ENCODE measurements at regions not wholly inside any gene's neighbourhood (a gene's known extent, or its start where the extent isn't known, plus 50 kb on each side); places are given as distances from the start of the nearest gene placed in this dataset.
"Not testable (repeated sequence)": the region's sequence is repeated elsewhere in the genome, so short reads cannot be mapped to it uniquely, and the experiment has no call there.

- DNase-seq, result not testable (repeated sequence)
Observed at GRCh38 chr3:80709597-80710322, 942.0 kb upstream of the ROBO1 start.

DNA sequence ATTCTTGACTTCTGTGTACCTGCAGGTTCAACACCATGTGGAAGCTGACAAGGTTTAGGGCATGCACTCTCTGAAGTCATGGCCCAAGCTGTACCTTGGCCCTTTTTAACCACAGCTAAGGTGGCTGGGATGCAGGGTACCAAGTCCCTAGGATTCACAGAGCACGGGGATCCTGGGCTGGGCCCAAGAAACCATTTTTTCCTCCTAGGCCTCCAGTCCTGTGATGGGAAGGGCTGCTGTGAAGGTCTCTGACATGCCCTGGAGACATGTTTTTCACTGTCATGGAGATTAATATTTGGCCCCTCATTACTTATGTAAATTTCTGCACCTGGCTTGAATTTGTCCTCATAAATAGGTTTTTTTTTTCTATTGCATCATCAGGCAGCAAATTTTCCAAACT is 937.5 kb upstream of the ROBO1 start:
- DNase-seq, result no peak

DNA sequence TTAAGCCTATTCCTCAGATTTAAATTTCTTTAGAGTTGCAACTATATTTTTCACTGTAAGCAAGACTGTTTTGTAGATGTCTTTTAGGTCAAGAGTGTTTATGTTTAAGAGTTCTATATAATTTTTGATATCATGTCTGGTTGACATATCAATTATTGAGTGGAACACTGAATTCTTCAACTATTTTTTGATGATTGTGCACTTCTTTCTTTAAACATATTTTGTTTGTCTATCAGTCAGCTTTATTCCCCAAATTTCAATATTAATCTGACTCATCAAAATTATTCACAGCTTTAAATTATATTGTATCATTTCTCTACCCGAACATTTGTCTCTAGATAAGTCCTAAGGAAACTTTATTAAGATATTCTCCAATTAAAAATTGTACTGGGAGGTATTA is 933.6 kb upstream of the ROBO1 start:
- no peak for DNase-seq

DNA sequence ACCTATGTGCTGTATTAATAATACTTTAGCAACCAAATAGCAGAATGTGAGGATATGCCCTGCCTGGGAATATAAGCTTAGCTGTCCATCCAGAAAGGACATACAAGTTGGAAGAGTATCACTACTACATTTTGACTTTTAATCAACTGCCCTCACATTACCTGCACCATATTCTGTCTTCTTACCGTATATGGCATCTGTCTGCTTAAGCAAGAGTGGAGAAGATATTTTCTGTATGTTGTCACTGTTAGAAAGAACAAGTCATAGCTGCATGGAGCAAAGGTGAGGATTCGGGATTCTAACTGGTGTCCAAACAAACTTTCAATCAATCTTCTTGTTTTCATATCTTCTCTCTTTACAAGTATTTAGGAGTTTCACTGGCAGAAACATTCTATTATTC is 929.5 kb upstream of the ROBO1 start:
- DNase-seq, result no peak

- DNase-seq, result no peak
Observed at GRCh38 chr3:80696280-80696679, 928.5 kb upstream of the ROBO1 start.

GRCh38 chr3:80688814-80689213 is 921.0 kb upstream of the ROBO1 start:
- DNase-seq, result no peak

DNA sequence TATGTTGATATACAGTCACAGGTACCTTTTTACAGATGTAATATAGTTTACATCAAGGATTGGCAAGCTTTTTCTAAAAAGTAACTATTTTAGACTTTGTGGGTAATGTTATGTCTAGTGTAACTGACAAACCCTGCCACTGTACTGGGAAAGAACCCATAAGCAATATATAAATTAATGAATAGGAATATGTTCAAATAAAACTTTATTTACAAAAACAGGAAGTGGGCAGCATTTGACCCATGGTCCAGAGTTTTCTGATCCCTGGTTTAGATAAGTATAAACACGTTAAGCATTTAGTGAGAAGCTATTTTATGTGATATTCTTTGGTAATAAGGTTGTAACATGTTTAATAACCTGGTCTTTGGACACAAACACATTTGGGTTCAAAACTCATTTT is 915.2 kb upstream of the ROBO1 start:
- DNase-seq, result no peak

DNA sequence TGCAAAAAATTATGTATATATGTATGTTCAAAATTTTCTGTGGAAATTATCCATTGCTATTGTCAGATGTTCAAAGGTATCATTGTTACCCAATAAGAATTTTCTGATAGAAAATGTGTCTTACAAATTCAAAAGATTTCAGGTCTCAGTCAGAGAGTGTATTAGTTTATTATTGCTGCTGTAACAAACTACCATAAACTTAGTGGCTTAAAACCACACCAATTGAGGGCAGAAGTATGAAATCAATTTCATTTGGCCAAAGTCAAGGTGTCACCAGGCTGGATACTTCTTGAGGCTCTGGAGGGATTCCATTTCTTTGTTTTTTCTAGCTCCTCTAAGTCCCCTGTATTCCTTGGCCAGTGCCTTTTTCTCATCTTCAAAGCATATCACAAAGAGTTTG is 914.4 kb upstream of the ROBO1 start:
- DNase-seq, result no peak

GRCh38 chr3:80677796-80678195 is 910.0 kb upstream of the ROBO1 start:
- no peak for DNase-seq

- DNase-seq, result no peak
Observed at GRCh38 chr3:80676866-80677265, 909.1 kb upstream of the ROBO1 start.

GRCh38 chr3:80676261-80676660 is 908.5 kb upstream of the ROBO1 start:
- no peak for DNase-seq

DNA sequence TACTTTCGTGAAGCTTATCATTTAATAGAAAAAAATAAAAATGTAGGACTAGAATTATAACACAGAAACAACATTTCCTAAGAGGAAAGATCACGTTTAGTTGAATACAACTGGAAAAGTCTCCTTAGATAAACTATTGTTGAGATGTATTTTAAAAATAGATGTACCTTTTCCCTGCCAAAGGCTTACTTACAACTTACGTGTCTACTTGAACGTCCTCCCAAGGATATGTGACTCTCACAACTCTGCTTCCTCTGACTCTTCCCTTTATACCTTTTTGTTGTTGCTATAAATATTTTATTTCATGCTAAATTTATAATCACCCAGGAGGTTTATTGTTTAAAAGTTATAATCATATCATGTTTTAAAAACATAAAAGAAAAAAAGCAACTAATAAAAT is 908.0 kb upstream of the ROBO1 start:
- DNase-seq, result no peak

- no peak for DNase-seq
Observed at GRCh38 chr3:80668600-80669294, 900.9 kb upstream of the ROBO1 start.

DNA sequence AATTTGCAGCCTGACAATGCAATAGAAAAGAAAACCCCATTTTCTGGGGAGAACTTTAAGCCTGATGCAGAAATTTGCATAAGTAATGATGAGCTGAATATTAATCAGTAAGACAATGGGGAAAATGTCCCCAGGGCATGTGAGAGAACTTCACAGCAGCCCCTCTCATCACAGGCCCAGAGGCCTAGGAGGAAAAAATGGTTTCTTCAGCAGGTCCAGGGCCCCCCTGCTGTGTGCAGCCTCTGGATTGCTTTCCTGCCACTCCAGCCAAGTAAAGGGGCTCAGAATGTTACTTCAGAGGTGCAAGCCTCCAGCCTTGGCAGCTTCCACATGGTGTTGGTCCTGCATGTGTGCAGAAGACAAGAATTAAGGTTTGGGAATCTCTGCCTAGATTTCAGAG is 900.3 kb upstream of the ROBO1 start:
- DNase-seq, result no peak

DNA sequence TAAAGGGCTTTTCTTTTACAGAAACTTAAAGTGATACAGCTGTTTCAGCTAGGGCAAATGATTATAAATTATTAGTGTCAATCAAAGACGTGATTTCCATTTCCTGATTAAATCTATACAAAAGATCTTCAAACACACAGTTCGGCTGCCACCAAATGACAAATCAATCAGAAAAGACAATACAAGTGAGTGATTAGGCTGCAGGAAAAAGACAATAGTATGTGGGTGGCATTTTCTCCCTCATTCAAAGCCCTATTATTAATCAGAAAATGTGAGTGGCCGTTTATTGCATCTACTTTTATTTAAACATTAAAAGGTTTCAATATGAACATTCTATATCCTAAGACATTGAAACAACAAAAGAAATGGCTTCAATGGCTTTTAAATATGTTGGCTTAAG is 895.6 kb upstream of the ROBO1 start:
- no peak for DNase-seq

GRCh38 chr3:80655216-80655615 is 887.4 kb upstream of the ROBO1 start:
- DNase-seq, result no peak

DNA sequence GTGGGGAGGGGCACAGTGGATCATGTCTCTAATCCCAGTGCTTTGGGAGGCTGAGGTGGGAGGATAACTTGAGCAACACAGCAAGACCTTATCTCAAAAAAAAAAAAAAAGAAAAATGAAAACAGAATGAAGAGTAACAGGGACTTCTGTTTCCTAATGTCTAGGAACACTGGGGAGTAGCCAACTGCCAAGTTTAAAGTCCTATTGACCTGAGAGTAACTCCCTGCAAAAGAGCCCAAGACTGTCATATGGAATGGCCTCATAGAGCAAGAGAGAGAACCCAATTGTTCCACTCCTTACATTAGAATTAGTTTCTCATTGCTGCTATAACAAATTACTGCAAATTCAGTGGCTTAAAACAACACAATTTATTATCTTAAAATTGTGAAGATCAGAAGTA is 881.4 kb upstream of the ROBO1 start:
- no peak for DNase-seq

DNA sequence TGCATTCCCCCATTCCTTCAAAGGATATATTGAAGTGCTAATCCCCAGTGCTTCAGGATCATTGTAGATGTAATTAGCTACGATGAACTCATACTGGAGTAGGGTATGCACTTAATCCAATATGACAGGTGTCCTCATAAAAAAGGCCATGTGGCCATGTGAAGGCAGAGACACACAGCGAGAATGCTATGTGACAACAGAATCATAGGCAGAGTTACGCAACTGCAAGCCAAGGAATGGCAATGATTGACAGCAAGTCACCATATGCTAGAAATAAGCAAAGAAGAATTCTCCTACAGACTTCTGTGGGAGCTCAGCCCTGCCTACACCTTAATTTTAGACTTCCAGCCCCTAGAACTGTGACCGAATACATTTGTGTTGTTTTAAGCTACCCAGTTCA is 875.6 kb upstream of the ROBO1 start:
- DNase-seq, result no peak

DNA sequence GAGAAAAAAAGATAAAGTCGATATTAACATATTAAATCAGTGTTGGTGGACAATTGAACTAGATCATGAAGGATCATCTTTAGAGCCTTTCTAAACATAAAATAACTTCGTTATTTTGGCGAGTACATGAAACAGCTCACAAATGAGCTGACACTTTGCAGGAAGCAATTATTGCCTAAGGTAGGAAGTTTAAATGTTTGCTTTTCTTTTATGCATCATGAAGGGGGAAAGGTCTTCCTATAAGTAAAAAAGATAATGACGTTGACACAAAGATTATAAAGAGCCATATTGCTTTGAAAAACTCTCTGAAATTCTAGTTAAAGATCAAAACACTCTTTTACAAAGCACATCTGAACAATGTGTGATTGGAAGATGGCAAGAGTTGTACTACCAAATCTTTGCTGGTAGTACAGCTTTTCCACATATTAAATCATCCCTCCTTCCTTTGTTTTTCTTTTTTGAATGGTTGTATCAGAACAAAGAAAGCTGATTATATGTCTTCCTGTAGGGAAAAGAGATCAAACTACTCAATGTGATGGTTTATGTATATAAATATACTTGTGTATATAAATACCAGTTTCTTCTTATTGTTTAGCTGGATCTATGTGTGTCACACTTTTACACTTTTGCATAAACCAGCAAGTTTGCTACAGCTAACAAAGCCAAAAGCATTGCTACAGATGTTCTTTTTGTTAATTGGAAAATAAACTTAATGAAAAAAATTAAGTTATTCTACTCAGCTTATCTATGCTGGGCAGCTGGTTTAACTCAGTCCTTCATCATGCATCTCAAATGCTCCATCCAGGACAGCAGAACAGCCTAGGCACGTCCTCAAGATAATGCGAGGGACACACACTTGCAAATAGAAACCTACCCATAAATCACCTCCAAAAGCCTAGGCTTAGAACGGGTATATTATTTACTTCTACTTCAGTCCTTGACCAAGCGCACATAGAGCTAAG is 850.8 kb upstream of the ROBO1 start:
- no peak for DNase-seq

DNA sequence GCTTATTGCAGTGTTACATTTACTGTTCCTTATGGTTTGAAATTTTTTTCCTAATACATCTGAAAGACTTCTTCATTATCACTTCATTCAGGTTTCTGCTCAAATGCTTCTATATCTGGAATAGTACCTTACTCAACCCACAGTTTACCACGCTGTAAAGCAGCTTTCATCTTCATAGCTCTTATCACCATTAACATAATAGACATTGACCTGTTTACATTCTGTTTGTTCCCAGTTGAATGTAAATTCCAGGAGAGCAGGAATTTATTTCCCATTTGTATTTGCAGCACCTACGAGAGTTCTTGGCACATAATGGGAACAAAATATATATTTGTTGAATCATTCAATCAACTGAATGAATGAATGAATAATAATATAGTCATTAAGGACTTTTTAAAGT is 844.6 kb upstream of the ROBO1 start:
- no peak for DNase-seq

DNA sequence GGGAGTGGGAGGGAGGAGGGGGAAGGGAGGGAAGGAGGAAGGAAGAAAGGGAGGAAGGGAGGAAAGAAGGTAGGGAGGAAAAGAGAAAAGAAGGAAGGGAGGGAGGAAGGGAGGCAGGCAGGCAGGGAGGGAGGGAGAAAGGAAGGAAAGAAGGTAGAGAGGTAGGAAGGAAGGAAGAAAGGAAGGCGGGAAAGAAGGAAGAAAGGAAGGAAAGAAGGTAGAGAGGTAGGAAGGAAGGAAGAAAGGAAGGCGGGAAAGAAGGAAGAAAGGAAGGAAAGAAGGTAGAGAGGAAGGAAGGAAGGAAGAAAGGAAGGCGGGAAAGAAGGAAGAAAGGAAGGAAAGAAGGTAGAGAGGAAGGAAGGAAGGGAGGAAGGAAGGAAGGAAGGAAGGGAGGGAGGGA is 840.3 kb upstream of the ROBO1 start:
- not testable (repeated sequence) for DNase-seq

- no peak for DNase-seq
Observed at GRCh38 chr3:80606073-80606472, 838.3 kb upstream of the ROBO1 start.

DNA sequence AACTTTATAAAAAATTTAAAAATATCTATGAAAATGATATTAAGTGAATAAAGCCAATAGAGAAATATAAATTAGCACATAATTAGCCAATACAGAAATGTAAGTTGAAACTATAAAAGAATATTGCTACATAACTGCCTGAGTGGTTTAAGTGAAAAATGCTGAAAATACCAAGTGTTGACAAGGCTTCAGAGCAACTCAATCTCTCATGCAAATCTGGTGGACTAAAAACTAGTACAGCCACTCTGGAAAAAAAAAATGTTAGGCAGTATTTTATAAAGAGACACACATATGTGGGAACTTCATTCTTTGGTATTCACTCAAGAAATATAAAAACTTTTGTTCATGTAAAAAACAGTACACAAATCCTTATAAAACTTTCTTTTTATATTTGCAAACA is 833.7 kb upstream of the ROBO1 start:
- no peak for DNase-seq

- no peak for DNase-seq
Observed at GRCh38 chr3:80592792-80593191, 825.0 kb upstream of the ROBO1 start.
